ENCODE measurements at regions not wholly inside any gene's neighbourhood (a gene's known extent, or its start where the extent isn't known, plus 50 kb on each side); places are given as distances from the start of the nearest gene placed in this dataset.
"Not testable (repeated sequence)": the region's sequence is repeated elsewhere in the genome, so short reads cannot be mapped to it uniquely, and the experiment has no call there.

- intact Hi-C loops (cut with DNase I; ENCODE audit: low total_unique reads) = no loop called here
- TF ChIP-seq POLR2A (IDR thresholded peaks at IDR 0.05) (no peak), CTCF (IDR thresholded peaks at IDR 0.05) (no peak)
Observed at GRCh38 chr2:167637741-167638140, 609.7 kb downstream of the STK39 start.

GRCh38 chr2:167632271-167632670, 615.1 kb downstream of the STK39 start:
- WGBS, 2 donors = 52 to 56% methylated on average over 1 of the region's 1 CpG
- intact Hi-C loops (cut with DNase I; ENCODE audit: low total_unique reads) = not testable (repeated sequence)

More at GRCh38 chr2:167637741-167638140, 609.7 kb downstream of the STK39 start:
- DNase-seq (ENCODE audit: low spot score in 2 of 2) = no peak
- no peak overlapping the region for H3K4me3 ChIP-seq (ENCODE audit: low read depth, poor library complexity, severe bottlenecking)

GRCh38 chr2:167626961-167627360, 620.4 kb downstream of the STK39 start:
- intact Hi-C loops (cut with DNase I; ENCODE audit: low total_unique reads) = no loop called here
- H3K4me3 ChIP-seq (ENCODE audit: low read depth, poor library complexity, severe bottlenecking) = no peak overlapping the region
- TF ChIP-seq CTCF (IDR thresholded peaks at IDR 0.05) = no peak
- no peak for TF ChIP-seq POLR2A (IDR thresholded peaks at IDR 0.05)
- no peak for DNase-seq (ENCODE audit: low spot score in 2 of 2)

More at GRCh38 chr2:167632271-167632670, 615.1 kb downstream of the STK39 start:
- DNase-seq (ENCODE audit: low spot score in 2 of 2); H3K4me3 ChIP-seq (ENCODE audit: low read depth, poor library complexity, severe bottlenecking): not testable (repeated sequence)

GRCh38 chr2:167626301-167626700, 621.1 kb downstream of the STK39 start:
- TF ChIP-seq CTCF (IDR thresholded peaks at IDR 0.05) (no peak), POLR2A (IDR thresholded peaks at IDR 0.05) (no peak)
- 33 to 43% methylated on average over 1 of the region's 1 CpG for whole genome bisulfite sequencing, 2 donors
- no peak for DNase-seq (ENCODE audit: low spot score in 2 of 2)
- intact Hi-C loops (cut with DNase I; ENCODE audit: low total_unique reads) = no loop called here
- no peak overlapping the region for H3K4me3 ChIP-seq (ENCODE audit: low read depth, poor library complexity, severe bottlenecking)

GRCh38 chr2:167616997-167617396, 630.4 kb downstream of the STK39 start:
- no peak for DNase-seq (ENCODE audit: low spot score in 2 of 2)
- H3K4me3 ChIP-seq (ENCODE audit: low read depth, poor library complexity, severe bottlenecking) = no peak overlapping the region
- TF ChIP-seq CTCF (IDR thresholded peaks at IDR 0.05) (no peak), POLR2A (IDR thresholded peaks at IDR 0.05) (no peak)
- intact Hi-C loops (cut with DNase I; ENCODE audit: low total_unique reads) = no loop called here

GRCh38 chr2:167613471-167613870, 633.9 kb downstream of the STK39 start:
- TF ChIP-seq CTCF (IDR thresholded peaks at IDR 0.05) (no peak), POLR2A (IDR thresholded peaks at IDR 0.05) (no peak)
- 74 to 77% methylated on average over 1 of the region's 1 CpG for WGBS, 2 donors
- no peak for DNase-seq (ENCODE audit: low spot score in 2 of 2)
- no peak overlapping the region for H3K4me3 ChIP-seq (ENCODE audit: low read depth, poor library complexity, severe bottlenecking)
- intact Hi-C loops (cut with DNase I; ENCODE audit: low total_unique reads) = no loop called here

All from lower leg skin (tissue), 4 donors.